GM12872 (cell line): ENCODE measurements at regions not wholly inside any gene's neighbourhood (a gene's known extent, or its start where the extent isn't known, plus 50 kb on each side); places are given as distances from the start of the nearest gene placed in this dataset.

Source experiments
- TF ChIP-seq, protein P1 (sequence below): IDR thresholded peaks from 3 replicates; pipeline ENCODE4 v1.5.1; 2011; ENCODE audit warnings: low read depth, mild to moderate bottlenecking, low read length, moderate library complexity; ENCODE audit not compliant: insufficient read depth

DNA sequence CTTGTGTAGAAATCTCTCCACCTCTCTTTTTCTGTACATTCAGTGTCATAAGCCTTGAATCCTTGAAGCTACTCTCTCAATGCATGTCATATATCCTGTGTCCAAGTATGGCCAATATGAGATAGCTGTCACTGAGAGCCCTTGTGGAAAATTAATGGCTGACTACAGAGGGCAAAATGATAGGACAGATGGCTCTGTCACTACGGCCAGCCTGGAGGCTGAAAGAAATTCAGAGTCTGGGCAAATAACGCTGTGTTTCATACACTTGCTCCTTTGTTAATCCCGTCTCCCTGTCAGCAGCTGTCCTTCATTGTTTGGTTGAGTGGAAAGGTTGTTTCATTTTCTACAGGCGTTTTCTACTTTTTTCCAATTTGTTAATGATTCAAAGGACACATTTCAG, 70.4 kb upstream of the VGLL2 start:
- TF ChIP-seq, protein P1, sequence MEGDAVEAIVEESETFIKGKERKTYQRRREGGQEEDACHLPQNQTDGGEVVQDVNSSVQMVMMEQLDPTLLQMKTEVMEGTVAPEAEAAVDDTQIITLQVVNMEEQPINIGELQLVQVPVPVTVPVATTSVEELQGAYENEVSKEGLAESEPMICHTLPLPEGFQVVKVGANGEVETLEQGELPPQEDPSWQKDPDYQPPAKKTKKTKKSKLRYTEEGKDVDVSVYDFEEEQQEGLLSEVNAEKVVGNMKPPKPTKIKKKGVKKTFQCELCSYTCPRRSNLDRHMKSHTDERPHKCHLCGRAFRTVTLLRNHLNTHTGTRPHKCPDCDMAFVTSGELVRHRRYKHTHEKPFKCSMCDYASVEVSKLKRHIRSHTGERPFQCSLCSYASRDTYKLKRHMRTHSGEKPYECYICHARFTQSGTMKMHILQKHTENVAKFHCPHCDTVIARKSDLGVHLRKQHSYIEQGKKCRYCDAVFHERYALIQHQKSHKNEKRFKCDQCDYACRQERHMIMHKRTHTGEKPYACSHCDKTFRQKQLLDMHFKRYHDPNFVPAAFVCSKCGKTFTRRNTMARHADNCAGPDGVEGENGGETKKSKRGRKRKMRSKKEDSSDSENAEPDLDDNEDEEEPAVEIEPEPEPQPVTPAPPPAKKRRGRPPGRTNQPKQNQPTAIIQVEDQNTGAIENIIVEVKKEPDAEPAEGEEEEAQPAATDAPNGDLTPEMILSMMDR: no peak

DNA sequence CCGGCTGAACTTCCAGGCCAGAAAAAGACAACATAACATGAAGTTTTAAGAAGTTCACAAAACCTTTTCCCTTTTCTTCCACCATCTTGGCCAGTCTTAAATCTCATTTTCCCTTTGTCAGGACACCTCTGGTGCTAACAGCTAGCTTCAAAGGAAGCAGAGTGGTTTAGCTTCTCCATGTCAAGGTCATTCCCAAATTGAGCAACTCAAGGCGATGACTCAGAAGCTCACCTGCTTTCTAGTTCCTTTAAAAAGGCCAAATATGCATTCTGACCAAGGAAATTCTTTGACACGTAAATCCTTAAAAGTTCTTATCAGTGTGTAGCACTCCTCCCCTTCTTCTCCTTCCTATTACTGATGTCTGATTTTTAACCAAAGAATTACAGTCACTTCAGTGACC, 69.6 kb upstream of the VGLL2 start:
- TF ChIP-seq, protein P1: no peak

DNA sequence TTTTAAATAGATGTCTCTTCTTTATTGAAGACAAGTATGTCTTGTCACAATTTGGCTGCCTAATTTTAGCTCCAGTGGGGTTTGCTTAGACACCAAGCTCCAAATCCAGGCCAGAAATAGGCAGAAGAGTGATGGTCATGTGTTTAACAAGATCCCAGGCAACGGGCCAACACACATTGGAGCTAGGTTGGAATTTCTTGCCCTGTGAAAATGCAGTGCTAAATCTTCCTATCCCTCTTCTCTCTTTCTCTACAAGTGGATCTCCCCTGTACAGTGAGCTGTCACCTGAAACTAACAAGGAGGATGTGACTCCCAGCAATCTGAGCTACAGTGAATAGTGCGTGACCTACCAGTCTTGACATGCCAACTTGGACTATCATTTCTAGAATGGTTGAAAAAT, 65.3 kb upstream of the VGLL2 start:
- TF ChIP-seq, protein P1: no peak

- TF ChIP-seq, protein P1: no peak
Observed at GRCh38 chr6:117204903-117205302, 60.5 kb upstream of the VGLL2 start.

GRCh38 chr6:117205876-117206275, 59.5 kb upstream of the VGLL2 start:
- TF ChIP-seq, protein P1: no peak

- TF ChIP-seq, protein P1: no peak
Observed at GRCh38 chr6:117206522-117206921, 58.8 kb upstream of the VGLL2 start.

DNA sequence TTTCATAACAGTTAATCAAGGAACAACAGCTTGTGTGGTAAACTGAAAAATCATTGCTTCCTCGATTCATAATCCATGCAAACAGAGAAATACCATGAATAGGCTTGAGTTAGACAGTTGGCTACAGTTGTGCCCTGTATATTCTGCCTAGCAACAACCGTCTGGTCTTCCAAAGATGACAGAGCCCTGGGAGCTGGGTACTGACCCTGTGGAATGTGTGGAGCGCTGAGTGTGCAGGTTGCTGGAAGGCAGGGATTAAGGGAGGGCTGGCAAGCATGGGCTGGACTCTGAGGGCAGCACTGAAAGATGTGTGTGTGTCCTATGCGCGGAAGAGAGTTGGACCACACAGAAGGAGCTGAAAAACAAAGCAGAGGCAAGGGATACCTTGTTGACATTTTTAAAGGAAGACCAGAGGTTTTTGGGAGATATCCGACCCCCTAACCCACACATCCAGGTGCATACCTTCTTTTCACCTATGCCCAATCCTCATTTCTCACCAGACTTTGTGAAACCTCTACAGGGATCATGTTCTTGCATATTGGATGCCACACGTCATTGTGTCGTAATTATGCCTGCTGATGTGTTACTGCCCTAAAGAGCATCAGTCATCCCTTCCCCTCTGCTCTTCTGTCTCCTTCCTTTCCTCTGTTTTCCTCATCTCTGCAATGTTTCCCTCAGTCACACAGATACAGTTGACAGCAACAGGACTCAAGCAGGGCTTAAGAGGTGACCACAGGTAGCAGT, 58.2 kb upstream of the VGLL2 start:
- TF ChIP-seq, protein P1: no peak

DNA sequence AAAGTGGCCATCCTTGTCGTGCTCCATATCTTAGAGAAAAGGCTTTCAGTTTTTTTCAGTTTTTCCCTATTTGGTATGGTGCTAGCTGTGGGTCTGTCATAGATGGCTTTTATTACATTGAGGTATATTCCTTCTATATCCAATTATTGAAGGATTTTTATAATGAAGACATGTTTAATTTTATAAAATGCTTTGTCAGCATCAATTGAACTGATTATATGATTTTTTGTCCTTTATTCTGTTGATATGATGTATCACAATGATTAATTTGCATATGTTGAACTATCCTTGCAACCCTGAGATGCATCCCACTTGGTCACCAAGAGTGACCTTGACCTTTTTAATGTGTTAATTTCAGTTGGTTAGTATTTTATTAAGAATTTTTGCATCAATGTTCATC, 55.1 kb upstream of the VGLL2 start:
- TF ChIP-seq, protein P1: no peak
